ENCODE measurements at regions not wholly inside any gene's neighbourhood (a gene's known extent, or its start where the extent isn't known, plus 50 kb on each side); places are given as distances from the start of the nearest gene placed in this dataset.

DNA sequence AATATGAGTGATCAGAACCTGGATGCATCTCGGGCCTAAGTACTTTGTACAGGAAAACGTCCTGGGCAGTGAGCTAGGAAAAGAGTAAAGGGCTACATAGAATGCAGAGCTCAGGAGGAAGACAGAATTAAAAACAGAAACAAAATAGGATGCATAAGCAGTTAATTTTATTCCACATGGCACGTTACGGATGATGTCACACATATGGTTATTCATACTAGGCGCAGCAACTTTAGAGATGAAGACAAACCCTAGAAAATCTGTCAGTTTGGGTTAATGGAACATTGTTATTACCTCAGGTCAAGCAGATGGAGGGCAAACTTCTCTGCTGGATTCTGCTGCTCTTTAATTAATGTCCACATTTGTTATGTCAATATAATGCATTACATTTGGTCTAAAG, 445.4 kb downstream of the ANXA1 start:
- in situ Hi-C loops (cut with MboI; ENCODE audit: low sequenced_read_pairs) = no loop called here
- POLR2A ChIA-PET (ENCODE audit: unreplicated experiment) = no interaction called here

More for the DNA sequence above, 445.4 kb downstream of the ANXA1 start:
- Histone ChIP-seq H2BK15ac (ENCODE audit: low read depth, low read length) (no peak overlapping the region), H4K5ac (ENCODE audit: low read depth, low read length) (no peak overlapping the region), H2BK5ac (ENCODE audit: low read depth, low read length, poor library complexity, severe bottlenecking) (no peak overlapping the region), H3K36me3 (ENCODE audit: control insufficient read depth, insufficient read depth, low read length) (no peaks in the 10 kb centered on the region), H4K8ac (ENCODE audit: low read depth in 2 of 2, low read length in 2 of 2) (no peak overlapping the region), H3K27me3 (ENCODE audit: control insufficient read depth, insufficient read depth, low read length) (no peaks in the 10 kb centered on the region), H4K91ac (ENCODE audit: insufficient read depth, low read depth, low read length) (no peak overlapping the region), H2AFZ (replicated peaks; ENCODE audit: low read length, poor library complexity) (no peak overlapping the region), H2BK20ac (ENCODE audit: low read depth, low read length) (no peak overlapping the region), H3K4me3 (ENCODE audit: insufficient read depth, low read depth, low read length) (no peak overlapping the region), H2BK120ac (ENCODE audit: low read depth, low read length) (no peak overlapping the region), H3K9me3 (ENCODE audit: control insufficient read depth, insufficient read depth, low read length) (no peaks in the 10 kb centered on the region), H2AK9ac (replicated peaks; ENCODE audit: low read depth, low read length, poor library complexity) (no peak overlapping the region), H3K56ac (ENCODE audit: extremely low read depth, insufficient read depth, low read length) (no peak overlapping the region), H3K79me1 (ENCODE audit: low read depth in 1 of 2, low read length in 2 of 2) (no peaks in the 10 kb centered on the region), H3K27ac (ENCODE audit: insufficient read depth, low read length) (no peak overlapping the region), H3K9ac (ENCODE audit: low read depth, low read length) (no peak overlapping the region), H4K20me1 (ENCODE audit: insufficient read depth, low read length) (no peaks in the 10 kb centered on the region), H3K18ac (ENCODE audit: low read depth, low read length) (no peak overlapping the region), H3K4me2 (ENCODE audit: low read depth, low read length) (no peak overlapping the region), H3K4me1 (ENCODE audit: control insufficient read depth, insufficient read depth, low read length) (no peaks in the 10 kb centered on the region), H3K14ac (replicated peaks; ENCODE audit: low read depth, low read length) (no peak overlapping the region), H3K23ac (ENCODE audit: low read depth, low read length) (no peak overlapping the region), H3K9me1 (ENCODE audit: insufficient read depth, low read length) (no peaks in the 10 kb centered on the region), H3K4ac (ENCODE audit: low read depth, low read length) (no peak overlapping the region), H2AK5ac (ENCODE audit: low read depth, low read length) (no peak overlapping the region)
- TF ChIP-seq POLR2A (IDR thresholded peaks at IDR 0.05; ENCODE audit: low read depth, low read length) = no peak
- no peak for TF ChIP-seq BHLHE40 (IDR thresholded peaks at IDR 0.05; ENCODE audit: low read depth, low read length)
- TF ChIP-seq, protein P1, sequence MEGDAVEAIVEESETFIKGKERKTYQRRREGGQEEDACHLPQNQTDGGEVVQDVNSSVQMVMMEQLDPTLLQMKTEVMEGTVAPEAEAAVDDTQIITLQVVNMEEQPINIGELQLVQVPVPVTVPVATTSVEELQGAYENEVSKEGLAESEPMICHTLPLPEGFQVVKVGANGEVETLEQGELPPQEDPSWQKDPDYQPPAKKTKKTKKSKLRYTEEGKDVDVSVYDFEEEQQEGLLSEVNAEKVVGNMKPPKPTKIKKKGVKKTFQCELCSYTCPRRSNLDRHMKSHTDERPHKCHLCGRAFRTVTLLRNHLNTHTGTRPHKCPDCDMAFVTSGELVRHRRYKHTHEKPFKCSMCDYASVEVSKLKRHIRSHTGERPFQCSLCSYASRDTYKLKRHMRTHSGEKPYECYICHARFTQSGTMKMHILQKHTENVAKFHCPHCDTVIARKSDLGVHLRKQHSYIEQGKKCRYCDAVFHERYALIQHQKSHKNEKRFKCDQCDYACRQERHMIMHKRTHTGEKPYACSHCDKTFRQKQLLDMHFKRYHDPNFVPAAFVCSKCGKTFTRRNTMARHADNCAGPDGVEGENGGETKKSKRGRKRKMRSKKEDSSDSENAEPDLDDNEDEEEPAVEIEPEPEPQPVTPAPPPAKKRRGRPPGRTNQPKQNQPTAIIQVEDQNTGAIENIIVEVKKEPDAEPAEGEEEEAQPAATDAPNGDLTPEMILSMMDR (conservative IDR thresholded peaks at IDR 0.05; ENCODE audit: low read depth, low read length) = no peak
- no peak for TF ChIP-seq NFE2L2 (IDR thresholded peaks at IDR 0.05; ENCODE audit: low read depth, low read length)
- no peak for TF ChIP-seq MXI1 (IDR thresholded peaks at IDR 0.05; ENCODE audit: borderline replicate concordance, low read depth, low read length)
- TF ChIP-seq CHD1 (IDR thresholded peaks at IDR 0.05; ENCODE audit: low read depth, low read length) = no peak
- TF ChIP-seq RFX5 (IDR thresholded peaks at IDR 0.05; ENCODE audit: low read depth, low read length) = no peak
- TF ChIP-seq RAD21 (IDR thresholded peaks at IDR 0.05; ENCODE audit: low read length) = no peak
- TF ChIP-seq CEBPB (IDR thresholded peaks at IDR 0.05; ENCODE audit: low read depth, low read length) = no peak
- TF ChIP-seq MAZ (IDR thresholded peaks at IDR 0.05; ENCODE audit: borderline replicate concordance, low read depth, low read length) = no peak
- TF ChIP-seq SMC3 (IDR thresholded peaks at IDR 0.05; ENCODE audit: low read depth, low read length) = no peak
- dilution Hi-C loops (cut with HindIII; ENCODE audit: low sequenced_read_pairs, unreplicated experiment) (no loop called here), intact Hi-C loops (cut with micrococcal nuclease) (no loop called here)
- BruUV-seq (replicated peaks) = no TSS peak
- ATAC-seq (ENCODE audit: low read depth) (no peak), DNase-seq (no peak)
- WGBS, 2 experiments (ENCODE audit: extremely low coverage in 2 of 2, insufficient read length in 1 of 2) = no CpG with 5 or more reads among the region's 5 CpGs
- CTCF ChIA-PET = interaction anchor here (0.6 kb wide), 1 partner anchor 13 kb away, joined by 6 read pairs; no protein-coding TSS in a partner anchor

Data from IMR-90 (cell line).